AML-193 (cell line): ENCODE measurements at regions not wholly inside any gene's neighbourhood (a gene's known extent, or its start where the extent isn't known, plus 50 kb on each side); places are given as distances from the start of the nearest gene placed in this dataset.
A peak's percentile ranks its signal among the peaks of the same experiment; 100 is the strongest.

Experiments
- DNase-seq, 2 experiments: peaks; one replicate each; lab custom pipeline; 2025; lab: John Stamatoyannopoulos, UW

- peak; percentile 63 to 68 for DNase-seq
These were observed 142.1 kb upstream of the IPO9 start for GRCh38 chr1:201686714-201687455.

- DNase-seq, result no peak
These were observed 140.4 kb upstream of the IPO9 start for GRCh38 chr1:201688514-201688913.

- DNase-seq, result no peak
These were observed 139.3 kb upstream of the IPO9 start for GRCh38 chr1:201689647-201690046.

DNA sequence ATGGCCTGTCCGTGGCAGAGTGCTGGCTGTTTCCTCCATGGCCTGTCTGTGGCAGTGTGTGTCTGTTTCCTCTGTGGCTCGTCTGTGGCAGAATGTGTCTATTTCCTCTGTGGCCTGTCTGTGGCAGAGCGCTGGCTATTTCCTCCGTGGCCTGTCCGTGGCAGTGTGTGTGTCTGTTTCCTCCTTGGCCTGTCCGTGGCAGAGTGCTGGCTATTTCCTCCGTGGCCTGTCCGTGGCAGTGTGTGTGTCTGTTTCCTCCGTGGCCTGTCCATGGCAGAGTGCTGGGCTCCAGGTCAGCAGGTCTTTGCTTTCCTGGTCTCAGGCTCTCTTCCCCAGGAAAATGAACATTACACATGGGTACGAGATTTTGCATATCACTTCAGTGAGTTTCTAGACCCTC lies 138.4 kb upstream of the IPO9 start:
- DNase-seq, result no peak

GRCh38 chr1:201691716-201692554 lies 137.0 kb upstream of the IPO9 start:
- DNase-seq, result no peak

GRCh38 chr1:201692555-201693394 lies 136.2 kb upstream of the IPO9 start:
- no peak for DNase-seq

GRCh38 chr1:201693890-201694607 lies 134.9 kb upstream of the IPO9 start:
- DNase-seq, result no peak

DNA sequence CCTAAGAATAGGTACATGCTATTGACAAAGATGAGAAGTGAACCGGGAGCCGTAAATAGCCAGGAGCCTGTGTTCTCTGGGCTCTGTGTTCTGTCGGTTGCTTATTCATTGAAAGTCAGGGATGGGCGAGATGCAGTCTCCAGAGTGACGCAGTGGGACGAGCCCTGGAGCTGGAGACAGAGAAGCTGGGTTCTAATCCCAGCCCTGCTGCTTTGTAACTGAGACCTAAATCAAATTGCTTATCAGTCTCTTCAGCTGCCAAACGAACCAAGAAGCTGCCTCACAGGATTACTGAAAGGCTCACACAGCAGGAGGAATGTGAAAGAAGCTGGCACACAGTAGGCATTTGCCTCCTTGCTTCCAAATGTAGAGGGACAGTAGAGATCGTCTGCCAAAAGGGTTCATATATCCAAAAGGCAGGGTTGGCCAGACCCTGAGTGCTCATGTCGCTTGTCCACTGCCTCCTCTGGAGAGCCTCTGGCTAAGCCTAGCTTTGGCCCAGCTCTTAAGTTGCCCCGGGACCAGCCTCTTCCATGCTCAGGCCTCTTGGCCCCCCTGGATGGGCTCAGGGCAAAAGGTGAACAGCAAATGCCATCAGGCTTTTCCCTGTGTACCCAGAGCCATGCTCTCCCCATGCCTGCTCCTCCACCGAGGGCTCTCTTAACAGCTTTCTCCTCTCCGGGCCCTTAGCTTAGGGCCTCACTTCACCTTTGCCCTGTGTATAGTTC lies 134.2 kb upstream of the IPO9 start:
- no peak for DNase-seq

DNA sequence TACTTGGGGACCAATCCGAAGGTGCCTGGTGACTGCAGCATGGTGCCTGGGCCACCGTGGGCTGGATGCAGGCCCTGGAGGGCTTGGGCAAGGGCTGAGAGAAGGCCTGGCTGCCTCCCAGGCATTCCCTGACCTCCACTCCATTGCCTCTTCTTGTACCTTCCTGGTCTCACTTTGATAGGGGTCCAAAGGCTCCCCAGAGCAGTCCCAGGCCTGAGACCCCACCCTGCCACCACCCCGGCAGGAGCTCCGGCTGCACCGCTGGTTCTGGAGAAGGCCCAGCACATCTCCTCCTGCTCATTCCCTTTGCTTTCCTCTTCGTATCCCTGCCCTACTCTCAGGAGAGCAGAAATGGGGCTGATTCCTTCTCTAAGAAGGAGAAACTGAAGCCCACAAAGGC lies 133.3 kb upstream of the IPO9 start:
- DNase-seq, result no peak

- DNase-seq, result no peak
These were observed 132.7 kb upstream of the IPO9 start for GRCh38 chr1:201696217-201696761.

DNA sequence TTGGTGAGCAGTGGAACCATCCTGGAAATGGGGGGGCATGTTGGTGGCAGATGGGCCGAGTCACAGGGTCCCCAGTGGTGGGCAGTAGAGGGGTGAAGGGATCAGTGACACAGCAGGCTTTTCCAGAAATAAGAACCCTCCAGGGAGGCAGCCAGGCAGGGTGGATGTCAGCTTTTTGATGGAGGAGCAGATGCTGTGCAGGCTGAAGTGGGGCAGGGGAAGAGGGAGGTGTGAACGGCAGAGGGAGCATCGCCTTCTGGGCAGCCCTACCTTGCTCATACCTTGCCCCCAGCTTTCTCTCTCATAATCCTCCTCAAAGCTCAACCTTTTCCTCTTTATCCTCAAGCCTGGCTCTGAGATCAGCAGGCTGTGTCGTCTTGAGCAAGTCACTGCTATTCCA lies 131.8 kb upstream of the IPO9 start:
- no peak for DNase-seq

DNA sequence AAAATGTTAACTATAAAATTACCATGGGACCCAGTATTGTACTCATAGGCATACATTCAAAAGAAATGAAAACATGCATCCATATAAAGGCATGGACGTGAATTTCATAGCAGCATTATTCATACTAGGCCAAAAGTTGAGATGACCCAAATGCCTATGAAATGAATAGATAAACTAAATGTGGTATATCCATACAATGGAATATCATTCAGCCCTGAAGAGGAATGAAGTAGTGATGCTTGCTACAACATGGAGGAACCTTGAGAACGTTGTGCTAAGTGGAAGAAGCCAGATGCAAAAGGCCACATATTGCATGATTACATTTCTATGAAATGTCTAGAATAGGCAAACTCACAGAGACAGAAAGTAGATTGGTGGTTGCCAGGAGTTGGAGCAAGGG lies 127.1 kb upstream of the IPO9 start:
- no peak for DNase-seq

- DNase-seq, result no peak
These were observed 126.0 kb upstream of the IPO9 start for GRCh38 chr1:201702936-201703335.

DNA sequence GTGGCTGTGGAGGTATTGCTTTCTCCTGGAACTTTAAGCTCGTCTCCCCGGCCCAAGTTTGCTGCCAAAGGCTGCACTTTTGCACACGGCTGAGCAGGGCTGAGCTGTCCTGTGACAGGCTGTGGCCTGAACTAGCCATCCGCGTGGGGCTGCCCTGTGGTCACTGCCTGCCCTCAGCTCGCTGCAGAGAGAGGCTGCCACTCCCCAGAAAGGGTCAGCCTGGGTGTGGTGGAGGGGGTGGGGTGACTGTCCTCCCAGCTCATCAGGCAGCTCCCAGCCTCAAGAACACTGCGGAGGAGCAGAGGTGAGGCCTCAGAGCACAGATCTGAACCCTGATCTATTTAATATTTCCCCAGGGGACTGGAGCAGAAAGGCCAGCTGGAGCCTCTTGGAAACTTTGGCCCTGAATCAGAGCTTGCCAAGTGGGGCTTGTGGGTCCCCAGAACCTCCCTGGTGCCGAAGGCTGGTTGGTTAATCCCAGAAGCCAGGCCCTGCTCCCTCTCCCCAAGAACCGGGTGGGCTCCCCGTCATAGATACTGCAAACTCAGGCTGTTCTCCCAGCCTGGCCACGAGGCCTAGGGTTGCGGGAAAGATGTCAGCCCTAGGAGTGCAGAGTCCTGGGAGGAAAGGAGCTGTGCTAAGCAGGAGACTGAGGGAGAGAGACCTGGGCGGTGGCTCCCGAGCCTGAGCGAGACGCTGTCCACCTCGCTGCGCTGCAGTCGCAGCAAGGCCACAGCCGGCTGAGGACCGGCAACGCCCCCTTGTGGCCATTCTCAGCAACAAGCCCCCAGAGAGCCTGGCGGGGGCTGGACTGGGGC lies 125.1 kb upstream of the IPO9 start:
- DNase-seq, result peak; percentile 32 to 38

DNA sequence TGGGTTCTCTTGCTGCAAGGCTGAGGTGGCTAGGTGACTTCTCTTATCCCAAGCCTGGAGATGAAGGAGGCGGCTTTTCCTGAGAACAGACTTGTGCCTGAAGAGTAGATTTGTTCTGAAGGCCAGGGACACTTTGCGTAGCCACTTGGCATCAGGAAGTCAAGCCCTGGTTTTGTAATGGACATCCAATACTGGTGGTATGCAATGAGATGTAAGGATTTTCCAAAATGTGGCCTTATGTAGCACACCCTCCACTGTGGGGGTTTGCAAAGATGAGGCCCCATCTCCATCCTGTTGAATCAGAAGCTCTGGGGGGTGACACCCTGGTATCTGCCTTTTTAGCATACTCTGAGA lies 124.5 kb upstream of the IPO9 start:
- DNase-seq, result no peak

DNA sequence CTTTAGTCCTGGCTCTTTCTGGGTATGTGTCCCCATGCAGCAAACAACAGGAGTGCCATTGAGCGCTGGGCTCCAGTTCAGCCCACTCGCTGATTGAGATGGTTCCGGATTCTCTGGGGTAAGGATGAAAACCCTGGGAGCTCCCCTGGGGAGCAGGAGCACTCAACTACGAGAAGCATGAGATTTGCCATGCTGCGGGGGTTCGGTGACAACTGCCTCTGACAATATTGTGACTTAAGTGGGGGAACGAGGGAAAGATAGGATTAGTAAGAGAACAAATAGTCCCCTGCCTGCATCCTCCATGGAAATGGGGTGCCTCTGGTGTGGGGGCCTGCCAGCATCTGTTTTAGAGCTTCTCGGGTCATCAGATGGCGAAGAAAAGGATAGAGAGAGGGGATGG lies 123.6 kb upstream of the IPO9 start:
- no peak for DNase-seq

- no peak for DNase-seq
These were observed 122.8 kb upstream of the IPO9 start for GRCh38 chr1:201706109-201706508.

DNA sequence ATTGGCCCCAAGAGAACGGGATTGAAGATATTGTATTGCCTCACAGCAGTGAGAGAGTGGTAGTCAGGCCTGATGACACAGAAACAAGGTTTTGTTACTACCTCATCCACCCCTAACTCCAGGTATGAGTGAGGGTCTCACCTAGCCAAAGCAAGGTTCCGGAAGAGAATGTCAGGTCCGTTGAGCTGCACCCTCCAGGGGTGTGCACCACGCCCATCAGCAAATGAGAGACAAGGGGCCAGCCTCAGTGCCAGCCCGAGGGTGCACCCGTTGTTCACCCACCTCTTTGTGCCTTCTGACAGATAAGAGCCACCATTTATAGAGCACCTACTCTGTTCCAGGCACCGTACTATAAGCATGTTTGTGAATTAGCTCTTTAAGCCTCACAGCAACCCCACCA lies 121.9 kb upstream of the IPO9 start:
- no peak for DNase-seq

DNA sequence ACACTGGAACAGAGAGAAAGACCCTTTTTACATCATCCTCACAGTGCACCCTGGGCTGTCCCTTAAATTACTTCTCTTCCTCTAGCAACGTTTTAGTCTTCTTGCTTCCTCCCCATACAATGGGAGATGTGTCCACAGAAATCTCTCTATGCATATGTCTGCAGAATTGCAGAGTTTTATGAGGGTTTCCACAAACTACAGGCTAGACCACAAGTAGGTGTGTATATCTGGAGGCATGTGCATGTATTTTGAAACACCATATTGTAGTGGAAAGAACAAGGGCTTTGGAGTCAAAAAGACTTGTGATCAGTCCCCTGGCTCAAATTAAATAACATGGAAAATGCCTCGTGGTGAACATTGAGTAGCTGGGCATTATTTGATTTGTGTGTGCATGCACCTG lies 121.3 kb upstream of the IPO9 start:
- no peak for DNase-seq

GRCh38 chr1:201708085-201708512 lies 120.9 kb upstream of the IPO9 start:
- peak; percentile 6 to 22 for DNase-seq
